ENCODE measurements at regions not wholly inside any gene's neighbourhood (a gene's known extent, or its start where the extent isn't known, plus 50 kb on each side); places are given as distances from the start of the nearest gene placed in this dataset.

- no peak for TF ChIP-seq ESRRA (IDR thresholded peaks at IDR 0.05; ENCODE audit: borderline replicate concordance, low read length)
- TF ChIP-seq EHF (CRISPR knock-in tag; IDR thresholded peaks at IDR 0.05): no peak
- ChIA-PET POLR2A (no interaction called here), CTCF (no interaction called here)
- Histone ChIP-seq H3K4me1 (0 out of 3 replicates have a peak, but pooled peaks cover 5% of the 10 kb centered on the region), H3K27ac (no peak overlapping the region), H3K9me3 (peaks cover 4% of the 10 kb centered on the region; the same call in 2 of the 3 replicates), H3K4me3 (no peak overlapping the region), H3K4me2 (no peak overlapping the region)
- WGBS (ENCODE audit: missing lambda C conversion rate): 60% methylated on average over 13 of the region's 13 CpGs
- DNase-seq (ENCODE audit: low read depth in 1 of 2, low spot score in 1 of 2): no peak
- no peak for ATAC-seq
- no peak for FAIRE-seq
Measured at GRCh38 chr21:38075833-38076587, 159.8 kb upstream of the KCNJ6 start.

- ATAC-seq: no peak
Measured at GRCh38 chr21:38077569-38077968, 161.3 kb upstream of the KCNJ6 start.

GRCh38 chr21:38080888-38081287, 164.6 kb upstream of the KCNJ6 start:
- H3K4me2 ChIP-seq: no peak overlapping the region
- FAIRE-seq: no peak
- TF ChIP-seq RCOR1 (IDR thresholded peaks at IDR 0.05; ENCODE audit: low read depth, low read length): no peak
- no peak for TF ChIP-seq FOXS1 (CRISPR knock-in tag; IDR thresholded peaks at IDR 0.05)
- no peak for TF ChIP-seq HEYL (CRISPR knock-in tag; IDR thresholded peaks at IDR 0.05)
- TF ChIP-seq SREBF2 (IDR thresholded peaks at IDR 0.05): no peak
- no peak for TF ChIP-seq HOXB13 (CRISPR knock-in tag; IDR thresholded peaks at IDR 0.05; ENCODE audit: low read depth)
- TF ChIP-seq E2F6 (IDR thresholded peaks at IDR 0.05; ENCODE audit: borderline replicate concordance, low read depth): no peak
- TF ChIP-seq ATOH8 (CRISPR knock-in tag; IDR thresholded peaks at IDR 0.05; ENCODE audit: low read depth): no peak
- no peak for TF ChIP-seq ZC3H11A (IDR thresholded peaks at IDR 0.05)
- TF ChIP-seq NR3C1 (IDR thresholded peaks at IDR 0.05): no peak
- TF ChIP-seq RNF2 (IDR thresholded peaks at IDR 0.05; ENCODE audit: borderline replicate concordance, low read depth): no peak
- TF ChIP-seq POLR2A (IDR thresholded peaks at IDR 0.05; ENCODE audit: low read length): no peak
- TF ChIP-seq MAX (IDR thresholded peaks at IDR 0.05): no peak
- TF ChIP-seq CHD2 (IDR thresholded peaks at IDR 0.05; ENCODE audit: low read length, partially characterized antibody): no peak
- ChIA-PET CTCF (no interaction called here), POLR2A (no interaction called here)
- H3K9me3 ChIP-seq: no peaks in the 10 kb centered on the region
- H3K4me1 ChIP-seq: peaks cover 11% of the 10 kb centered on the region; the same call in 1 of the 3 replicates
- no peak for DNase-seq (ENCODE audit: low read depth in 1 of 2, low spot score in 1 of 2)
- ATAC-seq: no peak
- WGBS (ENCODE audit: missing lambda C conversion rate): 54% methylated on average over 9 of the region's 10 CpGs
- 0 out of 6 replicates have a peak overlapping the region, but pooled peaks of 1 of the 2 experiments have one; percentile 18 for H3K27ac ChIP-seq
- no peak overlapping the region for H3K4me3 ChIP-seq

More at GRCh38 chr21:38077569-38077968, 161.3 kb upstream of the KCNJ6 start:
- peaks cover 4% of the 10 kb centered on the region; the same call in 2 of the 3 replicates for H3K9me3 ChIP-seq
- H3K4me2 ChIP-seq: no peak overlapping the region
- FAIRE-seq: no peak
- CTCF ChIA-PET: no interaction called here
- WGBS (ENCODE audit: missing lambda C conversion rate): 79% methylated on average over 5 of the region's 5 CpGs
- 0 out of 3 replicates have a peak, but pooled peaks cover 5% of the 10 kb centered on the region for H3K4me1 ChIP-seq
- no peak overlapping the region for H3K4me3 ChIP-seq
- H3K27ac ChIP-seq: no peak overlapping the region
- POLR2A ChIA-PET: no interaction called here
- DNase-seq (ENCODE audit: low read depth in 1 of 2, low spot score in 1 of 2): no peak
- TF ChIP-seq ELK1 (IDR thresholded peaks at IDR 0.05; ENCODE audit: low read depth, low read length) (no peak), ESRRA (IDR thresholded peaks at IDR 0.05; ENCODE audit: borderline replicate concordance, low read length) (no peak), CEBPB (IDR thresholded peaks at IDR 0.05) (no peak), HOXB5 (CRISPR knock-in tag; IDR thresholded peaks at IDR 0.05) (no peak), TP53 (CRISPR knock-in tag; IDR thresholded peaks at IDR 0.05) (no peak), PHF8 (IDR thresholded peaks at IDR 0.05; ENCODE audit: borderline replicate concordance, low read depth) (no peak), NPAS2 (CRISPR knock-in tag; IDR thresholded peaks at IDR 0.05; ENCODE audit: borderline replicate concordance) (no peak), KDM5A (IDR thresholded peaks at IDR 0.05) (no peak), HDAC2 (IDR thresholded peaks at IDR 0.05) (no peak), PBX3 (IDR thresholded peaks at IDR 0.05) (no peak)

Data from A549 (cell line).